Activated naive CD8-positive, alpha-beta T cell treated with anti-CD3 and anti-CD28 coated beads, Interleukin-2, amount 50 U/mL, for 24 hours (primary cell): ENCODE measurements at regions not wholly inside any gene's neighbourhood (a gene's known extent, or its start where the extent isn't known, plus 50 kb on each side); places are given as distances from the start of the nearest gene placed in this dataset.
"Not testable (repeated sequence)": the region's sequence is repeated elsewhere in the genome, so short reads cannot be mapped to it uniquely, and the experiment has no call there.

Source experiments
- ATAC-seq: fragments of 150-1000 bp; cut with Tn5 transposase; one replicate; pipeline ENCODE4 v1.10.0; 2021
- DNase-seq: peaks from one replicate; pipeline ENCODE4 v3.0.0; 2021
- H3K27ac Mint-ChIP-seq: one replicate; pipeline ENCODE4 v1.8.0; 2021; ENCODE audit warnings: mild to moderate bottlenecking, mixed read lengths
- H3K27me3 Mint-ChIP-seq: one replicate; pipeline ENCODE4 v1.8.0; 2021; ENCODE audit warnings: mixed read lengths
- H3K36me3 Mint-ChIP-seq: one replicate; pipeline ENCODE4 v1.8.0; 2021; ENCODE audit warnings: low read depth, mixed read lengths
- H3K4me1 Mint-ChIP-seq: one replicate; pipeline ENCODE4 v1.8.0; 2021; ENCODE audit warnings: mixed read lengths
- H3K4me3 Mint-ChIP-seq: one replicate; pipeline ENCODE4 v1.8.0; 2021; ENCODE audit warnings: mild to moderate bottlenecking, moderate library complexity, mixed read lengths
- H3K9me3 Mint-ChIP-seq: one replicate; pipeline ENCODE4 v1.8.0; 2021; ENCODE audit warnings: mixed read lengths

DNA sequence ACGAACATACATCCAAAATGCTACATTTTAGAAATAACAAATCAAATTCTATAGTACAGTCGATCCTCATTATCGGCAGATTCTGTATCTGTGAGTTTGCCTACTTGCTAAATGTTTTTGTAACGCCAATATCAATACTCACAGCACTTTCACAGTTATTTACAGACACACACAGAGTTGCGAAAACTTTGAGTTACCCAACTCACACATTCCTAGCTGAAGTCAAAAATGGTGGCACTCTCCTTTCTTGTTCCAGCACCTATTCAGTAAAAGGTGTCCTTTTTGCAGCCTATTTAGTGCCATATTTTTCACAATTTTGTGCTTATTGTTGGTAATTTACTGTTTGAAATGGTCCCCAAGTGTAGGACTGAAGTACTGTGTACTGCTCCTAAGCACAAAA, 161.7 kb downstream of the AKR1D1 start:
- no peak for DNase-seq
- H3K27ac Mint-ChIP-seq, result no peak overlapping the region
- no peak overlapping the region for H3K4me3 Mint-ChIP-seq
- no peak for ATAC-seq
- no peaks in the 10 kb centered on the region for H3K36me3 Mint-ChIP-seq
- peaks cover 3% of the 10 kb centered on the region for H3K9me3 Mint-ChIP-seq
- H3K4me1 Mint-ChIP-seq, result no peaks in the 10 kb centered on the region
- H3K27me3 Mint-ChIP-seq, result peaks cover 2% of the 10 kb centered on the region

DNA sequence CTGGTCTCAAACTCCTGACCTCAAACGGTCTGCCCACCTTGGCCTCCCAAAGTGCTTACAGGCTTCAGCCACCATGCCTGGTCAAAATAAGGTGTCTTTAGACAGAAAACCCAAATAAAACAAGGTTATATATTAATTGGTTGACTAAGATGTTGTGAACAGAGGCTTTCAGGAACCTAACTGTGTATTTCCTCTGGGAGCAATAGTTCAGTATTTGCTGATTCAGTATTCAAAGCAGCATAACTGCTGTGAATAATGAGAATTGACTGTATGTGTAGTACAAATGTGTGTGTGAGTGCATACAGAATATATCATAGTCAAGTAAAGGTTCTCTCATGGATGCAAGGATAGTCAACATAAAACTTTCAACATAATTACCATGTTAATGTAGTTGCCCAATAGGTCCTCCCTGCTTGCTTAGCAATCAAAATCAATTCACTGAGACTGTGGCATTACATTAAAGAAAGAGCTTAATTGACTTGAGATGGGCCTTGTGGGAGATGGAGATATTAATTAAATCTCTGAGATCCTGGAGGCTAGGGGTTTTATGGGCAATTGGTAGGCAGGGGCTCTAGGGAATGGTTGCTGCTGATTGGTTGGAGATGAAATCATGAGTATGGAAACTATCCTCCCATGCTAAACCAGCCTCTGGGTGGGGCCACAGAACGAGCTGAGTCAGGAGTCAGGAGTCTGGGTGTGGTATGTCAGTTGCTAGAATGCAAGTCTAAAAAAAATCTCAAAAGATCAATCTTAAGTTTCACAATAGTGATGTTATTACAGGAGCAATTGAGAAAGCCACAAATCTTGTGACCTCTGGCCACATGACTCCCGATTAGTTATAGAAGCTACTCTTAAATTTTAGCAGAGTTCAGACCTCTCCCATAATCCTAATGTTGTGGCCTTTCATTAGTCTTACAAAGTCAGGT, 162.7 kb downstream of the AKR1D1 start:
- DNase-seq (no peak), ATAC-seq (no peak)
- H3K36me3 Mint-ChIP-seq, result no peaks in the 10 kb centered on the region
- no peak overlapping the region for H3K27ac Mint-ChIP-seq
- no peaks in the 10 kb centered on the region for H3K9me3 Mint-ChIP-seq
- no peaks in the 10 kb centered on the region for H3K27me3 Mint-ChIP-seq
- no peak overlapping the region for H3K4me3 Mint-ChIP-seq
- H3K4me1 Mint-ChIP-seq, result no peaks in the 10 kb centered on the region

DNA sequence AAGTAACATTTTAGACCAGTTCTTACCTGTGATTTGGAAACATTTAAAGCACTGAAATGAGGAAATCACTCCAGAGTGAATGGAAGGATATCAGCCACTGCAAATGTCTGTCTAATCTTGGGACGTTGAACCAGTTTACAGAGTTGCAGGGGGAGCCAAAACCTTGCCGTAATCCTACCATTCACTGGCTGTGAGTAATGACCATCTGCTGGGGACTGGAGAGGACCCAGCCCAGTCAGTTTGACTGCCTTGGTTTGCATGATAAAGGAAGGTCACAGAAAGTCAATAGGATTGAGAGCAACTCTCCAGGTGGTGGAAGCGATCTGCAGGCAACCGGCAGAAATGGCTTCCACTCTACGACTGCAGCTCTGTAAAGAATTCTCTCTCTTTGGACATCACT, 167.2 kb downstream of the AKR1D1 start:
- ATAC-seq (no peak), DNase-seq (no peak)
- Mint-ChIP-seq H3K4me3 (no peak overlapping the region), H3K4me1 (no peaks in the 10 kb centered on the region), H3K27ac (no peak overlapping the region), H3K27me3 (peaks cover 4% of the 10 kb centered on the region), H3K36me3 (no peaks in the 10 kb centered on the region), H3K9me3 (peaks cover 11% of the 10 kb centered on the region)

DNA sequence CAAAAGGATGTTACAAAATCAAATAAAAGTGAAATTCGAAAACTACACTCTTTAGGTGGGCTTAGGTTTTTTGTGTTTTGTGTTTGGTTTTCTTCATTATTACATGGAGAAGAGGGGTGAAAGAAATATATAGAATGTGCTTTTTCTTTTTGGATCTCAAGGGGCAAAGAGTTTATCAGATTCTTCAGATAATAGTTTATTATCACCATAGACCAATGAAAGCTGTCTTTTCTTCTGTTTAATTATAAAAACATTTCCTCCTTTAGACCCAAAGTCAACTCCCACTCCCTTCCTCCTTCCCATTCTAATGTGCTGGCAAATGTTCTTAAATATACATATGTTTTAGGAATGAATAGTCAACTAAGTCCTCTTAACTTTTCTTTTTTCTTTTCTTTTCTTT, 167.6 kb downstream of the AKR1D1 start:
- Mint-ChIP-seq H3K4me3 (no peak overlapping the region), H3K27ac (no peak overlapping the region), H3K9me3 (peaks cover 11% of the 10 kb centered on the region), H3K27me3 (peaks cover 4% of the 10 kb centered on the region), H3K36me3 (no peaks in the 10 kb centered on the region), H3K4me1 (no peaks in the 10 kb centered on the region)
- no peak for DNase-seq
- no peak for ATAC-seq

DNA sequence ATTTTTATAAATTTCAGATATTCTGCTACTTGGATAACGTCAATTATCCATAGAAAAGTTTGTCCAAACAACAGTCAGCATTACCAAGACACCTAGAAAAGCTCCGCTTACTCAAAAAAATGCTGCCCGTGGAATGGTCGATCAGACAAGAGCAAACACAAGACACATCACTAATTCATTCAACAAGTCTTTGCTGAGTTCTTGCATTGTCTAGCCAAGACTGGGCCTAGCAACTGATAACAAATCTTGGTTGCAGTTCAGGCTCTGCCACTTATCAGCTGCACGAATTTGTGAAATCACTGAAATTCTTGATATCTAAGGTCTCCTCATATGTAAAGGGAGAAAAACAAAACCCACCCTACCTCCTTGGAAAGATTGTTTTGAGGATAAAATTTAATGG, 168.3 kb downstream of the AKR1D1 start:
- ATAC-seq (no peak), DNase-seq (no peak)
- H3K27me3 Mint-ChIP-seq, result peaks cover 4% of the 10 kb centered on the region
- no peaks in the 10 kb centered on the region for H3K36me3 Mint-ChIP-seq
- H3K4me3 Mint-ChIP-seq, result no peak overlapping the region
- no peaks in the 10 kb centered on the region for H3K4me1 Mint-ChIP-seq
- H3K27ac Mint-ChIP-seq, result no peak overlapping the region
- peaks cover 11% of the 10 kb centered on the region for H3K9me3 Mint-ChIP-seq

DNA sequence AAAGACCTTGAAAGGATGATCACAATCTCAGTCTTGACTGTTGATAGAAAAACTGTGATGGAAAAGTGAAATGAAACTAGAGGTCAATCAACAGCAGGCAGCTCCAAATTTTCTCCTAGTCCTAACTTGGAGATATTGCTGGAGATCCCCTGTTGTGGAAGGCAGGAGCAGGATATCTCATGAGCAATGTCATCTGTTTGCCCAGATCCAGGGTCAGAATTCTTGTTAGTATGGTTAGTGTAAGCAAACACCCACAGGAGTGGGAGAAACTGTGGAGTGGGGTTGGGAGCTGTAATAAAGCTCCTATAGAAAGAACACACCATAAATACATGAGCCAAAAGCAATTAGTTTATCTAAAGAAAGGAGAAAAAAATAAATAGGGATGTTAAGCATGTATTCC, 169.0 kb downstream of the AKR1D1 start:
- no peak for DNase-seq
- no peaks in the 10 kb centered on the region for H3K36me3 Mint-ChIP-seq
- H3K27me3 Mint-ChIP-seq, result peaks cover 4% of the 10 kb centered on the region
- H3K4me1 Mint-ChIP-seq, result no peaks in the 10 kb centered on the region
- peaks cover 11% of the 10 kb centered on the region for H3K9me3 Mint-ChIP-seq
- H3K27ac Mint-ChIP-seq, result no peak overlapping the region
- ATAC-seq, result no peak
- H3K4me3 Mint-ChIP-seq, result no peak overlapping the region

DNA sequence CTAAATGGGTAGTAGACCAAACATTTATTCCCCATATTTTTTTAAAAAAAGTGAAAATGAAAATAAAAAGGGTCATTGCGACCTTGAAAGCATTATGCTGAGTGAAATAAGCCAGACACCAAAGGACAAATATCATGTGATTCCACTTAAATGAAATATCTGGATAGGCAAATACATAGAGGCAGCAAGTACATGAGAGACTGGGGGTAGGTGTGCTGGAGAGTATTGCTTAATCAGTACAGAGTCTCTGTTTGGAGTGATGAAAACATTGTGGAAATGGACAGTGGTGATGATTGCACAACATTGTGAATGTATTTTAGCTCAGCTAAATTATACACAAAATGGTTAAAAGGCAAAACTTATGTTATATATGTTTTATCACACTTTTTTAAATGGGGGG, 169.4 kb downstream of the AKR1D1 start:
- Mint-ChIP-seq H3K4me1 (no peaks in the 10 kb centered on the region), H3K27ac (no peak overlapping the region), H3K36me3 (no peaks in the 10 kb centered on the region), H3K9me3 (peaks cover 11% of the 10 kb centered on the region), H3K4me3 (no peak overlapping the region), H3K27me3 (peaks cover 4% of the 10 kb centered on the region)
- ATAC-seq, result no peak
- DNase-seq, result no peak

DNA sequence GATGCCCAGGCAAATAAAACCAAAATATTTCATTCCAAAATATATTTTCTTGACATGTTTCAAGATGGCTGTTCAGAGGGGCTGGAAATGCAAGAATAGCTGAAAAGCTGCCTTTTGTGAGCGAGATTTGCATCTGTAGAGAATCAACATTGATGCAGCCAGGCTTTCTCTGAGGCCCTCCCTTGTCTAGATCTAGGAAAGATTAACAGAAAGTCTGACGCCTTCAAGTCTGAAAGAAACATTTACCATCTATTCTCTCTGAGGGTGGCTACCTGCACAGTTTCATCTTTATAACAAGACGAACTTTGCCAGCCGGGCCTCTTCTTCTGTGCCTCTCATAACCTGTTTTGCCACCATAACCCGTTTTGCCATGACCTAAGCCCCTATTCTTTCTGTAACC, 170.2 kb downstream of the AKR1D1 start:
- no peak for ATAC-seq
- Mint-ChIP-seq H3K27ac (no peak overlapping the region), H3K4me3 (no peak overlapping the region), H3K27me3 (peaks cover 4% of the 10 kb centered on the region), H3K9me3 (peaks cover 11% of the 10 kb centered on the region), H3K4me1 (no peaks in the 10 kb centered on the region), H3K36me3 (no peaks in the 10 kb centered on the region)
- DNase-seq, result no peak

DNA sequence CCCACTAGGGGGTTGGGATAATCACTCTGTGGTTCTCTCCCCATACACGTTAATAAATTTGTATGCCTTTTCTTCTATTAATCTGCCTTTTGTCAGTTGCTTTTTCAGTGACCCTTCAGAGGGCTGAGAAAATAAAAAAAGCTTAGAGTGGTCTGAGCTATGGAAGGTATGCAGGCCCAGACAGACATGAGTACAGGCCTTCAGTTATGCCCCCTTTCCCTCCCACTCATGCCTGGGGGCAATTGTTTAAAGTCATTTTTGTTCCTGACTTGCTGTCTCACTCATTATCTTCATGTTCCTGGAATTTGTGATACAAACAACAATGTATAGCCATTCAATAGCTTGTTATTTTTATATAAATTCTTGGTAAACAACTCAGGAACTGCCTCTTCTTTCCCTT, 170.8 kb downstream of the AKR1D1 start:
- Mint-ChIP-seq H3K4me1 (no peaks in the 10 kb centered on the region), H3K27ac (no peak overlapping the region), H3K27me3 (peaks cover 4% of the 10 kb centered on the region), H3K36me3 (no peaks in the 10 kb centered on the region), H3K4me3 (no peak overlapping the region), H3K9me3 (peaks cover 11% of the 10 kb centered on the region)
- ATAC-seq (no peak), DNase-seq (no peak)

DNA sequence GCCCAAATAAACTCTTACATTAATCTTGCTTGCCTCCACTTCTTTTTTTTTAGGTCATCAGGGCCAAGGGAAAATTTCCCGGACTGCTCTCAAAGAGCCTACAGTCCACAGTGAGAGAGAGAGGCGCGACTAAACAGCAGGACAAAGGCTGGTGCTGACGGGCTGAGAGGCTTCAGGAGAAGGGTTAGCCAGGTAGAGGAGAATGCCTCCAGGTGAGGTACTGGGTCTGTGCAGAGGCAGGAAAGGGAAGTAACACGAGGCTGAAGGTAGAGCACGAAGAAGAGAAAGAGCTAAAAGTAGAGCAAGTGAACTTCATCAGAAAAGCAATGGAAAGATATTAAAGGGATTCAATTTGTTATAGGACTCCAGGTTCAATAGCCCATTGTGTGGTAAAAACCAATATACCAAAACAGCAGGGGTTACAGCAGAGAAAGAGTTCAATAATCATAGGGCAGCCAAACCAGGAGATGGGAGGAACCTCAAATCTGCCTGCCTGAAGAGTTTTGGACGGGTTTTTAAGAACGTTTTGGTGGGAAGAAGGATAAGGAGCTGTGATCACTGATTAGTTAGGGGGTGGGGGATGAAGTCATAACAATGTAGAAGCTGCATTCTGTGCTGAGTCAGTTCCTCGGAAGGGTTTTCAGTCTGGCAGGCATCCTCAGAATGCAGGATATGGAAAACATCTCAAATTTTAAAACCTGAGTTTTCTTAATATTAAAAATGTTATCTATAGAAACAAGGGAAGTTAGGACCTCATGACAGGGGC, 171.5 kb downstream of the AKR1D1 start:
- DNase-seq (no peak), ATAC-seq (no peak)
- H3K9me3 Mint-ChIP-seq, result peaks cover 11% of the 10 kb centered on the region
- no peaks in the 10 kb centered on the region for H3K36me3 Mint-ChIP-seq
- peaks cover 4% of the 10 kb centered on the region for H3K27me3 Mint-ChIP-seq
- no peaks in the 10 kb centered on the region for H3K4me1 Mint-ChIP-seq
- H3K4me3 Mint-ChIP-seq, result no peak overlapping the region
- H3K27ac Mint-ChIP-seq, result no peak overlapping the region

DNA sequence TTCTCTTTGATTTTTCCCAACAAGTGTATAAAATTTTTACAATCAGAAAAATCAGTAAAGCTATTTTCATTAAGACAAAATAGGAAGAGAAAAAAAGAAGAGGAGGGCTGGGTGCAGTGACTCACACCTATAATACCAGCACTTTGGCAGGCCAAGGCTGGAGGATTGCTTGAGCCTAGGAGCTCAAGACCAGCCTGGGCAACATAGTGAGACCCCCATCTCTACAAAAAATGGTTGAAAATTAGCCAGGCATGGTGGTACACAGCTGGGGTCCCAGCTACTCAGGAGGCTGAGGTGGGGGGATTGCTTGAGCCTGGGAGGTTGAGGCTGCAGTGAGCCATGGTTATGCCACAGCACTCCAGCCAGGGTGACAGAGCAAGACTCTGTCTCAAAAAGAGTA, 172.3 kb downstream of the AKR1D1 start:
- Mint-ChIP-seq H3K36me3 (no peaks in the 10 kb centered on the region), H3K27ac (no peak overlapping the region), H3K9me3 (peaks cover 11% of the 10 kb centered on the region), H3K4me1 (no peaks in the 10 kb centered on the region), H3K4me3 (no peak overlapping the region), H3K27me3 (peaks cover 7% of the 10 kb centered on the region)
- no peak for ATAC-seq
- DNase-seq, result no peak

DNA sequence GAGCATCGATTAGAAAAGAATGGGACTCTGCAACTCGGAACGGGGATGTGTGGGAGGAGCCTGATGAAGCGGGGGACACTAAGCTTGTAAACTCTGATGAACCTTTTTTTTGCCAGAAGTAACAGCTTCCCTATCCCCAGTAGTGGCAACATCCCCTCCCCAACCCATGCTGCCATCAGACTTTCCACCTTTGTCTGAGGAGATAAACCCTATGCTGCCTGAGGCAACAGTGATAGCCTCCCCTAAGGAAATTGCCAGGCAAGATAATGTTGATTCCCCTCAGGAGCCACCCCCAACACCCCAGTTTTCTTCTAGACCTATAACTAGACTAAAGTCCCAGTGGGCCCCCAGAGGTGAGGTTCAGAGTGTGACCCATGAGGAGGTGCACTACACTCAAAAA, 173.7 kb downstream of the AKR1D1 start:
- Mint-ChIP-seq H3K4me3 (no peak overlapping the region), H3K36me3 (no peaks in the 10 kb centered on the region), H3K4me1 (no peaks in the 10 kb centered on the region), H3K27ac (no peak overlapping the region), H3K27me3 (peaks cover 7% of the 10 kb centered on the region), H3K9me3 (peaks cover 11% of the 10 kb centered on the region)
- ATAC-seq (no peak), DNase-seq (no peak)

DNA sequence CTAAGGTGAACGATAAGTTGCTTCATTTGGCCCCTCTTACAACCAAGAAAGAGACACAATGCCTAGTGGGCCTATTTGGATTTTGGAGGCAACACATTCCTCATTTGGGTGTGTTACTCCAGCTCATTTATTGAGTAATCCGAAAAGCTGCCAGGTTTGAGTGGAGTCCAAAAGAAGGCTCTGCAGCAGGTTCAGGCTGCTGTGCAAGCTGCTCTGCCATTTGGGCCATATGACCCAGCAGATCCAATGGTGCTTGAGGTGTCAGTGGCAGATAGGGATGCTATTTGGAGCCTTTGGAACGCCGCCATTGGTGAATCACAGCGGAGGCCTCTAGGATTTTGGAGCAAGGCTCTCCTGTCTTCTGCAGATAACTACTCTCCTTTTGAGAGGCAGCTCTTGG, 176.4 kb downstream of the AKR1D1 start:
- not testable (repeated sequence) for H3K4me1 Mint-ChIP-seq, H3K4me3 Mint-ChIP-seq, H3K27ac Mint-ChIP-seq, H3K27me3 Mint-ChIP-seq, H3K36me3 Mint-ChIP-seq, H3K9me3 Mint-ChIP-seq, ATAC-seq, DNase-seq

DNA sequence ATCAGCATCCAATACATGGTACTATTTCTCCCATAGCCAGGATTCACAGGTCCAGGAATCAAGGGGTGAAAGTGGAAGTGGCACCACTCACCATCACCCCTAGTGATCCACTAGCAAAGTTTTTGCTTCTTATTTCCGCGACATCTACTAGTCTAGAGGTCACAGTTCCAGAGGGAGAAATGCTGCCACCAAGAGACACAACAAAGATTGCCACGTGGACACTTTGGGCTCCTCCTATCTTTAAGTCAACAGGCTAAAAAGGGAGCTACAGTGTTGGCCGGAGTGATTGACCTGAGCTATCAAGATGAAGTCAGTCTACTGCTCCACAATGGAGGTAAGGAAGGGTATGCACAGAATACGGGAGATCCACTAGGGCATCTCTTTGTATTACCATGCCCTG, 178.2 kb downstream of the AKR1D1 start:
- peaks cover 5% of the 10 kb centered on the region for H3K27me3 Mint-ChIP-seq
- no peak overlapping the region for H3K4me3 Mint-ChIP-seq
- peaks cover 5% of the 10 kb centered on the region for H3K4me1 Mint-ChIP-seq
- ATAC-seq (no peak), DNase-seq (no peak)
- no peak overlapping the region for H3K27ac Mint-ChIP-seq
- H3K36me3 Mint-ChIP-seq, result no peaks in the 10 kb centered on the region
- no peaks in the 10 kb centered on the region for H3K9me3 Mint-ChIP-seq

DNA sequence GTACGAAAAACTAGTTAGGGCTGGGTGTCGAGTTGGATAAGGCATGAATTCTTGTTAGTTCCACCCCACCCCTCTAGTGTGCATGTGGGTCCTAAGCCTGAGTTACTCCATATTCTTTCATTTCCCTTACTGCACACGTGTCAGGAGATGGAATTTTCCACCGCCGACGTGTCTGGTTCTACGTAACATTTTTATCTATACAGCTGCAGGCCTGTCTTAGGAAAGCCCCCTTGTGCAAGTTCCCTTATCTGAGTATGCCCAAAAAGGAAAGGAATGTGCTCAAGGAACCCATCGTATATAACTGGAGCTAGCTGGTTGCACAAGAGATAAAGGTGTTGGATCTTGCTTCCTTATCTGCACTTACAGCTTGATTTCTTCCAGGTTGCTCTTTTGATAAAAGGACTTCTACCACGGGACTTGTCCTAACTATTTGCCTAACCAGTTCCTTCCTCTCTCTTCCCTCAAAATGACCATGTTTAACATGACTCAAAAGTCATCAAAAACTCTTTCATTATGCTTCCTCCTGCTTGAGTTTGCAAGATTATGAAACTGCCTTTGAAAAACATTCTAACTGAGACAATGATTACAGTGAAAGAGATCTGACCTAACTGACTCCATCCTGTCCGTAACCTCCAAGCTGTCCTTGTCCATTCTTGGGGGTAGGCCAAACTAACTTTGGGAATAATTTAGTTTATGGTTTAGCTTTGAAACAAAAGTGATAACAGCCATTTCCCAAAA, 181.4 kb downstream of the AKR1D1 start:
- no peak overlapping the region for H3K4me3 Mint-ChIP-seq
- DNase-seq, result no peak
- no peak overlapping the region for H3K27ac Mint-ChIP-seq
- H3K9me3 Mint-ChIP-seq, result peaks cover 5% of the 10 kb centered on the region
- H3K36me3 Mint-ChIP-seq, result no peaks in the 10 kb centered on the region
- peaks cover 5% of the 10 kb centered on the region for H3K4me1 Mint-ChIP-seq
- peak; percentile 28 for ATAC-seq
- peaks cover 5% of the 10 kb centered on the region for H3K27me3 Mint-ChIP-seq
